ENCODE measurements at regions not wholly inside any gene's neighbourhood (a gene's known extent, or its start where the extent isn't known, plus 50 kb on each side); places are given as distances from the start of the nearest gene placed in this dataset.

GRCh38 chr1:199811163-199811562, 216.3 kb upstream of the NR5A2 start:
- intact Hi-C loops (cut with DNase I): no loop called here
- 73 to 82% methylated on average over 5 of the region's 5 CpGs for WGBS, 2 donors

GRCh38 chr1:199813198-199813597, 214.3 kb upstream of the NR5A2 start:
- H3K27me3 ChIP-seq: no peaks in the 10 kb centered on the region
- TF ChIP-seq POLR2A (IDR thresholded peaks at IDR 0.05) (no peak), CTCF (IDR thresholded peaks at IDR 0.05) (no peak)
- intact Hi-C loops (cut with DNase I): no loop called here
- DNase-seq: no peak
- no peak overlapping the region for H3K27ac ChIP-seq
- H3K4me3 ChIP-seq (replicated peaks in 1 of 3): no peak overlapping the region
- 84 to 92% methylated on average over 4 of the region's 4 CpGs for WGBS, 2 donors
- no peaks in the 10 kb centered on the region for H3K4me1 ChIP-seq
- no peaks in the 10 kb centered on the region for H3K36me3 ChIP-seq
- H3K9me3 ChIP-seq: no peaks in the 10 kb centered on the region

More at GRCh38 chr1:199811163-199811562, 216.3 kb upstream of the NR5A2 start:
- Histone ChIP-seq H3K36me3 (no peaks in the 10 kb centered on the region), H3K4me3 (replicated peaks in 1 of 3) (no peak overlapping the region), H3K9me3 (no peaks in the 10 kb centered on the region), H3K27me3 (no peaks in the 10 kb centered on the region), H3K27ac (no peak overlapping the region), H3K4me1 (no peaks in the 10 kb centered on the region)
- TF ChIP-seq CTCF (IDR thresholded peaks at IDR 0.05): no peak
- TF ChIP-seq POLR2A (IDR thresholded peaks at IDR 0.05): no peak
- no peak for DNase-seq

- Histone ChIP-seq H3K27ac (no peak overlapping the region), H3K4me3 (replicated peaks in 1 of 3) (no peak overlapping the region), H3K27me3 (no peaks in the 10 kb centered on the region), H3K36me3 (no peaks in the 10 kb centered on the region), H3K9me3 (no peaks in the 10 kb centered on the region), H3K4me1 (no peaks in the 10 kb centered on the region)
- DNase-seq: no peak
- intact Hi-C loops (cut with DNase I): no loop called here
- 88 to 95% methylated on average over 3 of the region's 3 CpGs for WGBS, 2 donors
- TF ChIP-seq POLR2A (IDR thresholded peaks at IDR 0.05) (no peak), CTCF (IDR thresholded peaks at IDR 0.05) (no peak)
These were observed 211.6 kb upstream of the NR5A2 start for GRCh38 chr1:199815947-199816346.

GRCh38 chr1:199817266-199817665, 210.2 kb upstream of the NR5A2 start:
- TF ChIP-seq POLR2A (IDR thresholded peaks at IDR 0.05): no peak
- TF ChIP-seq CTCF (IDR thresholded peaks at IDR 0.05): no peak
- Histone ChIP-seq H3K9me3 (no peaks in the 10 kb centered on the region), H3K36me3 (no peaks in the 10 kb centered on the region), H3K4me1 (no peaks in the 10 kb centered on the region), H3K4me3 (replicated peaks in 1 of 3) (no peak overlapping the region), H3K27ac (no peak overlapping the region), H3K27me3 (no peaks in the 10 kb centered on the region)
- intact Hi-C loops (cut with DNase I): no loop called here
- 78 to 84% methylated on average over 1 of the region's 1 CpG for WGBS, 2 donors
- DNase-seq: no peak

- WGBS, 2 donors: 26 to 33% methylated on average over 4 of the region's 4 CpGs
- Histone ChIP-seq H3K36me3 (no peaks in the 10 kb centered on the region), H3K4me3 (replicated peaks in 1 of 3) (no peak overlapping the region), H3K27me3 (no peaks in the 10 kb centered on the region), H3K9me3 (no peaks in the 10 kb centered on the region), H3K4me1 (no peaks in the 10 kb centered on the region), H3K27ac (no peak overlapping the region)
- intact Hi-C loops (cut with DNase I): no loop called here
- TF ChIP-seq CTCF (IDR thresholded peaks at IDR 0.05) (no peak), POLR2A (IDR thresholded peaks at IDR 0.05) (no peak)
- no peak for DNase-seq
These were observed 206.3 kb upstream of the NR5A2 start for GRCh38 chr1:199821029-199821779.

Data from thyroid gland (tissue), 4 donors.